Activated CD4-positive, alpha-beta T cell treated with anti-CD3 and anti-CD28 coated beads for 4 hours (primary cell): ENCODE measurements at regions not wholly inside any gene's neighbourhood (a gene's known extent, or its start where the extent isn't known, plus 50 kb on each side); places are given as distances from the start of the nearest gene placed in this dataset.
A peak's percentile ranks its signal among the peaks of the same experiment; 100 is the strongest.

Experiments
- DNase-seq, 2 donors: peaks; one replicate each; pipeline ENCODE4 v3.0.0-alpha.2; 2020

- no peak for DNase-seq
Observed at GRCh38 chrX:16451334-16451733, 198.6 kb upstream of the S100G start.

- DNase-seq, result no peak
Observed at GRCh38 chrX:16454926-16455325, 195.0 kb upstream of the S100G start.

- no peak for DNase-seq
Observed at GRCh38 chrX:16457239-16457638, 192.7 kb upstream of the S100G start.

GRCh38 chrX:16458208-16458607, 191.8 kb upstream of the S100G start:
- no peak for DNase-seq

- no peak for DNase-seq
Observed at GRCh38 chrX:16459008-16459407, 190.9 kb upstream of the S100G start.

- no peak for DNase-seq
Observed at GRCh38 chrX:16461968-16462367, 188.0 kb upstream of the S100G start.

GRCh38 chrX:16462912-16463311, 187.0 kb upstream of the S100G start:
- DNase-seq, result no peak

- no peak for DNase-seq
Observed at GRCh38 chrX:16464369-16464768, 185.6 kb upstream of the S100G start.

GRCh38 chrX:16465081-16465876, 184.7 kb upstream of the S100G start:
- DNase-seq, result no peak

GRCh38 chrX:16466640-16467432, 183.1 kb upstream of the S100G start:
- DNase-seq, result no peak

- no peak for DNase-seq
Observed at GRCh38 chrX:16469870-16470269, 180.1 kb upstream of the S100G start.

- no peak for DNase-seq
Observed at GRCh38 chrX:16472345-16472744, 177.6 kb upstream of the S100G start.

- DNase-seq, result no peak
Observed at GRCh38 chrX:16474511-16474910, 175.4 kb upstream of the S100G start.

GRCh38 chrX:16476009-16476408, 173.9 kb upstream of the S100G start:
- no peak for DNase-seq

GRCh38 chrX:16476692-16477091, 173.3 kb upstream of the S100G start:
- DNase-seq, result no peak

GRCh38 chrX:16479206-16479869, 170.6 kb upstream of the S100G start:
- DNase-seq, result no peak

GRCh38 chrX:16480049-16480448, 169.9 kb upstream of the S100G start:
- no peak for DNase-seq

- DNase-seq, result peak; percentile 31 to 32
Observed at GRCh38 chrX:16484338-16484737, 165.6 kb upstream of the S100G start.

- no peak for DNase-seq
Observed at GRCh38 chrX:16487620-16488385, 162.2 kb upstream of the S100G start.

GRCh38 chrX:16488959-16489358, 161.0 kb upstream of the S100G start:
- no peak for DNase-seq

GRCh38 chrX:16491461-16491860, 158.5 kb upstream of the S100G start:
- DNase-seq, result no peak

GRCh38 chrX:16496175-16496574, 153.8 kb upstream of the S100G start:
- no peak for DNase-seq
